GM18868 (cell line): ENCODE measurements at regions not wholly inside any gene's neighbourhood (a gene's known extent, or its start where the extent isn't known, plus 50 kb on each side); places are given as distances from the start of the nearest gene placed in this dataset.

Experiments
- ATAC-seq: cut with Tn5 transposase; IDR thresholded peaks from one replicate; pipeline ENCODE4 v1.9.1; 2021; ENCODE audit warnings: mild to moderate bottlenecking, moderate library complexity; ENCODE audit not compliant: unreplicated experiment

DNA sequence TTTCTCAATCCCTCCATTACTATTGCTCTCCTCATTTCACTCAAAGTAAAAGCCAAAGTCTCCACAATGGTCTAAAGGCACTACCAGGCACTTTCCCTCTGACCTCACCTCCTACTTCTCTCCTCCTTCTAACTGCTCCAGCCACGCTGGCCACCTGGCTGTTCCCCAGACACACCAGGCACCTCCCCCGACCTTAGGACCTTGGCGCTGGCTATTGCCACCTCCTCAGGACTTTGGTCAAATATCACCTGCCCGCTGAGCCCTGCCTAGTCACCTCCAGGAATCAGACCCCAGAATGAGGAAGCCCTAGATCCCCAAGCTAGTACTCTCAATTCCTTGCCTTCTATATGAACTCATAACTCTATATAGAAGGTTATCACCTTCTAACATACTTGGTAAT lies 66.2 kb upstream of the STEAP1B start:
- no peak for ATAC-seq

DNA sequence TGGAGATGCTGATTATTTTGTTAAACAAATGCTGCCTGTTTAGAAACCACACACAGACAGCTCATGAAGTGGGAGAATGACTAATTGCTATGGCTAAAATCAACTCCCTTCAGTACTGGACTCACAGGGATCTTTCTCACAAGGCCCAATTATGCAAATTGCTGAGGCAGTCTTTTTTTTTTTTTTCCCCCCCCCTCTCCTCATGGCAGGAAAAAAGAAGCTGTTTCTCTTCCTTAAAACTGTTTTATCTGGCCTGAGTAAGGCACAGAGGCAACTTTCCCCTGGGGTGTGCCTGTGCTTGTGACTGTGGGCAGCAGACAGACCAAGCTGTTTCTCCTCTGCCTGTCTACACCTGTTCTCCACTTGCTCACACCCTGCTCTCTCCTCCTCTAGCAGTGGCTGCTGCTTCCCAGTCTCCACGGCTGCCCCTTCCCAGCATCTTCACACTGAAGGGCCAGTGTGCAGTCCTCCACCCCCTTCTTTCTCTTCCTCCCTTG lies 65.4 kb upstream of the STEAP1B start:
- ATAC-seq: no peak

DNA sequence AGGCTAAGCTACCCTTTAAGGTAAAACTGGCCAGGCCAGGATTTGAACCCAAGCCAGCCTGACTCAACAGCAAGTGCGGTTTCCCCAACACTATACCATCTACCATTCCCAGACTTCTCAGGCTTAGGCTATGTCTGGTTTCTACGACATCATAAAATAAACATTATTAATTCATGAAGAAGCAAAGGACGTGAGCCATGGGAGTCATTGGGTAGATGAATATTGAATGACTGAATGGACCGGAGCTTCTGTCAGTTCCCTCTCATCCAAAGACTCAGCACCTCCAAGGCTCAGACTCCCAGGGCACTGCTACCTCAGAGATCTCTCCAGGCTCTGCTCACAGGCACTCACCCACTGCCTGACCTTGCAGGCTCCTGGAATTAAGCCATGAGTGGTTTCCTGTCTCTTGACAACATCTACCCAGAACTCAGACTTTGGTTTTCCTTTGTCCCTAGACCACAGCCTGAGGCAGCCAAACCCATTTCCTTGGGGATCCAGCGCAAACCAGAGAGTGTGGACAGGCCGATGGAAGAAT lies 64.6 kb upstream of the STEAP1B start:
- no peak for ATAC-seq

DNA sequence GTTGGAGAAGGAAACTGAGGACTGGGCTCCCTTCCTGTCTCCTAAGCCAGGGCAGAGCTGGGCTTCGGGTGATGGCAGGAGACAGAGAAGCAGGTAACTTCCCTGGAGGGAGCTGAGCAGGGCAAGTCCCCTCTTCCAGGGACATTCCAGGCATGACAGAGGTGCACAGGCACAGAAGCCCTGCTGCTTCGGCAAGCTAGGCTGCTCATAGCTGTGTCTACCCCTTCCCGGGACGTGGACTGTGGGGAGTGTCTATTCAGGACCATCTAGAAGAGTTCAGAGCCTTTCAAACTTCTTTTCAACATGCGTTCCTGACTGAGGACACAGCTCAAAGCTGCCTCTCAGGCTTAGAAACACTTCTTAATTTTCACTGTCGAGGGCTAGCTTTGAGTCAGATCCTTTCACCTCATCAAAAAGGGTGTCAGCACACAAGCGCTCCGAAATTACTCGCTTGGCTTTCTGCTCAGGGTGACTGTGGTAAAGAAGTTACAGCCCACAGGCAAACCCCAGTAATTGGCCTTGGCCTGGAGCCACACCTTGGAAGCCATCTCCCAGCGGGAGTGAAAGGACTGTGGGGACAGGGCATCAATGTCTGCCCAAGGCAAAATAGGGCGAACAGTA lies 63.7 kb upstream of the STEAP1B start:
- ATAC-seq: peak; percentile 58

DNA sequence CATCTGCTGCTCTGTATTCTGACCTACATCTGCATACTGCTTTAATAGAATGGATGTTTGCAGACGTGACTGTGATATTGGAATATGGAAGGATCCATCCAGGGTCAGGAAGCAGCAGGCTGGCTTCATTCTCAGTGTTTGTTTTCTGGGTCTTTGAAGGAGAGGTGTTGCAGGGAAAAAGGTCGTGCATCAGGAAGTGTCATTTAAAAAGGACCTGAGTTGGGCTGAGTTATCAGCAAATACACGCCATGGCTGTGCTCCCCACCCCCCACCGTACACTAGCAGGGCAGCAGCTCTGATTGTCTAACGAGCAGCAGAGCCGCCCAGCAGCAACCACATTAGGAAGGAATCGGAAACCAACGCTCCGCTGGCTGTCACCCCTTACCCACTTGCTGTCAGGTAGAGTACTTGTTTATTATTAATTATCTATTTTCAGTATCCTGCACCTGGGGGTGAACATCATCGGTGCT lies 63.1 kb upstream of the STEAP1B start:
- no peak for ATAC-seq

DNA sequence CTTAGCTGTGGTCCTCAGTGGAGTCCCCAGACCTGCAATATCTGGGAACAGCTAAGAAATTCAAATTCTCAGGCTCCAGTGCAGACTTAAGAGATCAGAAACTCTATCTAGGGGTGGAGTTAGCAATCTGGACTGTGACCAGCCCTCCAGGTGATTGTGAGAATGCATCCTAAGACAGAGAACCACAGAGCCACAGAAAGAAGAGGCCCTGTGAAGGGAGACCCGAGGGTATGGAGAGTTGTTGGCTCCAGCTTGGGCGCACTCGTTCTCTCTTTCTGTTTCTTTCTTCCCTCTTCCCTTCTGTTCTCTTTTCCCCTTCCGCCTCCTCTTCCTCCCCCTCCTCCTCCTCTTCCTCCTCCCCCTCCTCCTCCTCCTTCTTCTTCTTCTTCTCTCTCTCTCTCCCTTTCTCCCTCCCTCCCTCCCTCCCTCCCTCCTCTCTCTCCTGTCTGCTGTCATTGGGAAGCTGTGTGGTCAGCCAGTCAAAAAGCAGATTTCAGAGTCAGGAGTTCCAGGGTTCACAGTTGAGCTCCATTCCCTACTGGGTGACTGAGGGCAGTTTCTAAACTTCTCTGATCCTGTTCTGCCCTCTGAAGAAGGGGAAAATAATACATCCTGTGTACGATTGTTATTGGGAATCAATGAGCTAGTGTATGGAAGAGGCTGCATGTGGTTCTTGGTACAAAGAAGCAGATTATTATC lies 62.1 kb upstream of the STEAP1B start:
- ATAC-seq: no peak

DNA sequence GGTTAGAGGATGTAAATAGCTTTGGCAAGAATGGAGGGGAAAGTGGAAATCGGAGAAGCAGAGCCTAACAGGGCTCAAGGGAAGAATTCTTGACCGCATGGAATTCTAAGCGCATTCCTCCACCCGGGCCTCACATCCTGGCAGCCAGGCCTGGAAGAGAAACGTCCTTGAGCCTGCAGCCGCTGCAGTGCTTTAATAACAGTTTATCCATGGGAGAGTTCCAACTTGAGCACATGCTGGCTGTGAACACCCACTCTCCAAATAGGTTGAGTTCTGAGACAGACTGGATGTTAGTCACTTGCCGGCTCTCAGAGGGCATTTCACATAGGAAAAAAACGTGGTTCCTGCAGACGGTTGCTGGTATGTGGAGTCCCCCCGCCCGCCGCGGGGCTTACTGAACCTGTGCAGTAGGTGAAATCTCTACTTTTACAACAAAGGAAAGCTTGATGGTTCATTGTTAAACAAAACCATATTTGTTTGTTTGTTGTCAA lies 61.4 kb upstream of the STEAP1B start:
- no peak for ATAC-seq

DNA sequence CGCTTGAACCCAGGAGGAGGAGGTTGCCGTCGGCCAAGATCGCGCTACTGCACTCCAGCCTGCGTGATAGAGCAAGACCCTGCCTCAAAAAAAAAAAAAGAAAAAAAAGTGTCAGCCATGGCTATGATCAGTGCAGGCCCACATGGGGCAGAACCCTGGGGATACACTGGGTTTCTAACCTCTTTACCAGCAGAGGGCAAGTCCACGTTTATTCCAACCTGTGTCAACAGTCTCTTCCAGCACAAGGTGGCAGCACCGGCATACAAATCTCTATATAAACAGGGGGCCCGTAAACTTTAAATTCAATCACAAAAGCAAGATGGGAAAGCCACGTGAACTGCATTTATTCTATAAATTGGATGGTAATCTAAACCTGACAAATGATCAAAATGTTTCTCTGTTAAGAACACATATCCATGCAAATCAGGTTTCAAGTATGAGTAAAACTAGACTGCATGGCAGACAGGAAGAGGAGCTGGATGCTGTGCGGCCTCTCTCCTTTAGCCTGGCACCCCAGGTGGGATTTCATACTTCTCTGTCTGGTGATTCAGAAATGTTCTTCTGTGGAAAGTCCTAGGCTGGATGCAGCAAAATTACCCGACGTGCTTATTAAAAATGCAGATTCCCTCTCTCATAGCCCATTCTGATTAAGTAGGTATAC lies 60.0 kb upstream of the STEAP1B start:
- ATAC-seq: peak; percentile 48

DNA sequence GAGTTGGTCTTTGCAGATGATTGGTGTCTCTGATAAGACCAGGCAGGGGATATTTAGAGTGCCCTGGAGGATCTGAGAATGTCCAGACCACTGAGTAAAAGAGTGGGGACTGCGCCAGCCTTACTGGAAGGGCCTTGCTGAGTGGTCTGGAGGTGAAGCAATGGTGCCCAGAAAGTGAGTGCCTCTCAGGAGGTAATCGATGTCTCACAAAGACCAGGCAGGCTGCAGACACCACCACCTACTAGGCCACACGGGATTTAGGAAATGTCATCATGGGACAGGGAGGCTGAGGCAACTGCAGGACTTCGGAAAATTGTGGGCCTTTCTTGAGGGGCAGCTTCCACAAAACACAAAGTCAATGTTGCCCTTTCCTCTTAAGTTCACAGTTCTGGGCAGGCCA lies 57.2 kb upstream of the STEAP1B start:
- no peak for ATAC-seq

DNA sequence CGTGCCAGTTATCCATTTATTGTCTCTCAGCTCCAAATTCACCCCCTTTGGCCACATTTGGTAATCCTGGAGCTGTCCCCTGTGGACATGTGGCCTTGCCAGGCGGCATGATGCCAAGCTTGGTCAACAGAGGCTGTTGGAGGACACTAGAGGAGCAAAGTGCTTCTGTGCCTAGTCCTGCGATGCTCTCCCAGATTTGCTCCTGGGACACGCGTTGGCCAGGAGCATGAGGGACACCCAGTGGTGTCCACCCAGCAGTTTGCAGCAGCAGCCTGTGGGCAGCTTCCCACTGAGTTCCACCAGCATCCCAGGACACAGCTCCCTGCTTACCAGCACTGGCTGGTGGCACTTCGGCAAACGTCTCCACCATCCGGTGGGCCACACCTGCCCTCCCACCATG lies 55.5 kb upstream of the STEAP1B start:
- ATAC-seq: no peak

DNA sequence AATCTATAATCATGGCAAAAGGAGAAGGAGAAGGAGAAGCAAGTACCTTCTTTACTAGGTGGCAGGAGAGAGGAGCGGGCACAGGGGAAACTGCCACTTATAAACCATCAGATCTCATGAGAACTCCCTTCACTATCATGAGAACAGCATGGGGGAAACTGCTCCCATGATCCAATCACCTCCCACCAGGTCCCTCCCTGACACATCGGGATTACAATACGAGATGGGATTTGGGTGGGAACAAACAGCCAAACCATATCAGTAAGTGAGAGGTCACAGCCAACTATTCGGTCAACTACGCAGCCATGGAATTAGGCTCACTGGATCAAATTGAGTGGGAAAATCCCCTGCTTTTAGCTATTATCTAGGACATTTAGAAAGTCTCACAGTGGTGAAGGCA lies 54.2 kb upstream of the STEAP1B start:
- no peak for ATAC-seq

DNA sequence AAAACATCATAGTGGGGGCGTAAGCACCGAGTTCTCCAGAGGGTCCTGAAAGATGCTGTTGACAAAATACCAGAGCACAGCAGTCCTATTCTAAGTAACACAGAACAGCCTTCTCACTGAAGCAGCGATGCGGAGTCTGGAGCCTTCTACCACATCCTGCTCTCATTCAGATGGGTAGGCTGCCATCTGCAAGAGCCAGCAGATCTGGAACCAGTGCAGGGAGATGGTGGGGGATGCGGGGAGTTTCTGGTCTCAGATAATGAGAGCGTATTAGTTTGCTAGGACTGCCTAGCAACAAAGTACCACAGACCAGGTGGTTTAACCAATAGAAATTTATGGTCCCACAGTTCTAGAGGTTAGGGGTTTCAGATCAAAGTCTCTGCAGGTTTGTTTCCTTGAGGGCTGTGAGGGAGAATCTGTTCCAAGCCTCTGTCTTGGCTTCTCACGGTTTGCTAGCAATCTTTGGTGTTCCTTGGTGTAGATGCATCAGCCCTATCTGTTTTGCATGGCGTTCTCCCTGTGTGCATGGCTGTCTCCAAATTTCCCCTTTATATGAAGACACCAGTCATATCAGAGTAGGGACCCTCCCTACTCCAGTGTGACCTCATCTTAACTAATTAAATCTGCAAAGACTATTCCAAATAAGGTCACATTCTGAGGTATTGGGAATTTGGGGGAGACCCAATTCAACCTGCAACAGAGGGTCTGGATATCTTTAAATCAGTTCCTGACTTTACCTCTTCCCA lies 52.0 kb upstream of the STEAP1B start:
- ATAC-seq: peak; percentile 91

DNA sequence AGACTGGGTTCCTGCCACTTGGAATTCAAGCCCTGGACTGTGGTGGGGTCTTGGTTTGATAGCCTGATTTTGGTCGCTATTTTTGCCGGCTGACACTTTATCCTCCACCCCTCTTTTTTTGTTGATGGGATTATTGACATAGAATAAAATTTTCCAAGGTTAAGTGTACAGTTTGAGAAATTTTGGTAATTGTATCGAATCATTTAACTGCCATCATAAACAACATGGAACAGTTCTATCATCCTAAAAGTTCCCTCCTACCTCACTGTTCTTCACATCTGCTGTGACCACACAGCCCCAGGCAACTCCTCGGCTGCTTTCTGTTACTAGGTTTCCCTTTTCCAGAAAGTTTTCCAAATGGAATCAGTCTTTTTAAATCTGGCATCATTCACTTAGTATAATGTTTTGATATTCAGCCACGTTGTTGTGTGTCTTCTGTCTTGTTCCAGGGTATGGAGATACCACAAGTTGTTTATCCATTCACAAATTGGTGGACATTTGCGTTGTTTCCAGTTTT lies 50.6 kb upstream of the STEAP1B start:
- no peak for ATAC-seq

DNA sequence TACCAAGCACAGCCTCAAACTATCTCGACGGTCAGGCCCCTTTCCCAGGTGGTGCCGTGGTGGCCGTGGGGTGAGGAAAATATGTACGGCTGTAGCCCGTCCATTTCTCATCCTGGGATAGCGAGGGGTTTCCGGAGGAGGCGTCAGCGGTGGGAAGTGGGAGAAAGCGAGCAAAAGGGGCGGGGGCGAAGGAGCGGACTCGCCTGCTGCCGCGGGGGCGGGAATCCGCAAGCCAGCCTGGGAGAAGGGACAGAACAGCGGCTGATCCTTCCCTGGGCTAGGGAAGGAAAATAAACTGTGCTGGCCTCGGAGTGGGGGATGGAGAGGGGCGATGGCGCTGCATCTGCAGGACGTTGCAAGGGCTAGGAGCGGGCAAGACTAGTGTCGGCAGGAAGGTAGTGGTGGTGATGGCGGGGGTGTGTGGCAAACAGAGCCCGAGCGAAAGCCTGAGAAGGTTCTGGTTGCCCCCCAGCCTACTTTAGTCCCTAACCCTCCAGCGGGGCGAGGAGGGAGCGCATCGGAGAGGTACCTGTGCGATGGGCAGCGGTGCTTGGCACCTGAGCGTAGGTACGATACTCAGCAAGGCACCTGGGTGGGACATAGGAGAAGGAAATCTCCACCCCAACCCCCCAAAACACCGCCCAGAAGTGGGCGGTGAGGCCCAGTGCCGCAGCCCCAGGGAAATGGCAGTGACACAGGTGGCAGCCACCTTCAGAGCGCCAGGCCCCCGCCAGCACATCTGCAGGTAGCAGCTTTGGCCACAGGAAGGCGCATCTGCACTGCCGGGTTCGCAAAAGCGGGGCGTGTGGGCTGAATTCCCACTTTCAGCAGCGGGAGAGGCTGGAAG lies 49.9 kb upstream of the STEAP1B start:
- no peak for ATAC-seq
